A549 (cell line): ENCODE measurements at regions not wholly inside any gene's neighbourhood (a gene's known extent, or its start where the extent isn't known, plus 50 kb on each side); places are given as distances from the start of the nearest gene placed in this dataset.

Source experiments
- ATAC-seq, 2 experiments: fragments of 200-7000 bp in 1 of 2; fragments of >200 bp in 1 of 2; cut with Nextera tagmentation in 1 of 2; cut with Tn5 transposase in 1 of 2; 3 replicates each; pipeline versions ENCODE4 v1.8.0 to v1.9.1; 2018 to 2020; ENCODE audit warnings: mild to moderate bottlenecking in 1 of 2, moderate library complexity in 1 of 2
- CTCF ChIA-PET: fragments of 300-600 bp; sonication (Branson Sonifier 250); formaldehyde crosslinking; extraction: SDS; loops from one replicate; lab custom pipeline; 2021; ENCODE audit warnings: antibody characterized with exemption, inconsistent platforms; lab: Yijun Ruan, JAX
- POLR2A ChIA-PET: fragments of 350-600 bp; formaldehyde crosslinking; extraction: SDS; loops from one replicate; lab custom pipeline; 2021; ENCODE audit warnings: antibody characterized with exemption, inconsistent platforms; lab: Yijun Ruan, JAX
- DNase-seq, 2 experiments: peaks; one replicate each; pipeline versions ENCODE4 v3.0.0 to v3.0.0-alpha.2; 2011 to 2016; ENCODE audit warnings: low read depth in 1 of 2, low spot score in 1 of 2
- FAIRE-seq: peaks from 2 replicates; lab custom pipeline; 2011; peaks lifted over from hg19 to GRCh38; lab: Jason Lieb, UNC
- H3K27ac ChIP-seq, 2 experiments: fragments of >200 bp; sonication (Bioruptor Twin); formaldehyde crosslinking; 3 replicates each; pipeline ENCODE4 v1.5.1; 2016 to 2017
- H3K4me1 ChIP-seq: fragments of >200 bp; sonication (Bioruptor Twin); formaldehyde crosslinking; 3 replicates; pipeline ENCODE4 v1.6.1; 2016
- H3K4me2 ChIP-seq: fragments of >200 bp; sonication (Bioruptor Twin); formaldehyde crosslinking; 3 replicates; pipeline ENCODE4 v1.6.1; 2016
- H3K4me3 ChIP-seq: fragments of >200 bp; sonication (Bioruptor Twin); formaldehyde crosslinking; 3 replicates; pipeline ENCODE4 v1.5.1; 2016
- H3K9me3 ChIP-seq: fragments of >200 bp; sonication (Bioruptor Twin); formaldehyde crosslinking; 3 replicates; pipeline ENCODE4 v1.6.1; 2016
- CBX2 ChIP-seq: fragments of 200-600 bp; sonication (generic); IDR thresholded peaks from 2 replicates; pipeline ENCODE4 v1.6.1; 2016; ENCODE audit warnings: low read depth, mild to moderate bottlenecking, borderline replicate concordance
- CBX8 ChIP-seq: fragments of 200-600 bp; sonication (generic); IDR thresholded peaks from 2 replicates; pipeline ENCODE4 v1.6.1; 2016
- CEBPB ChIP-seq, 2 experiments: fragments of >200 bp in 1 of 2; sonication (Bioruptor Twin) in 1 of 2; formaldehyde crosslinking in 1 of 2; IDR thresholded peaks; 2 replicates each; pipeline ENCODE4 v1.6.1; 2012 to 2016
- CHD4 ChIP-seq: fragments of 200-600 bp; sonication (generic); IDR thresholded peaks from 2 replicates; pipeline ENCODE4 v1.6.1; 2016; ENCODE audit warnings: antibody characterized with exemption, mild to moderate bottlenecking, borderline replicate concordance
- EP300 ChIP-seq, 2 experiments: fragments of >200 bp; sonication (Bioruptor Twin); formaldehyde crosslinking; IDR thresholded peaks; 2 replicates in 1 of 2; 3 replicates in 1 of 2; pipeline ENCODE4 v1.6.1; 2016 to 2017
- ESRRA ChIP-seq: fragments of 150-350 bp; IDR thresholded peaks from 2 replicates; pipeline ENCODE4 v1.6.1; 2014; ENCODE audit warnings: mild to moderate bottlenecking, low read length, borderline replicate concordance
- FOSL2 ChIP-seq, 2 experiments: fragments of 450-650 bp in 1 of 2; fragments of >200 bp in 1 of 2; sonication (Bioruptor Twin) in 1 of 2; formaldehyde crosslinking; IDR thresholded peaks; 2 replicates each; pipeline versions ENCODE4 v1.5.0 to v1.6.1; 2016 to 2020; ENCODE audit warnings: mild to moderate bottlenecking in 1 of 2, moderate library complexity in 1 of 2
- FOXS1 ChIP-seq: fragments of 250-450 bp; sonication (Bioruptor Pico); IDR thresholded peaks from 2 replicates; pipeline ENCODE4 v1.5.0; 2020; ENCODE audit warnings: mild to moderate bottlenecking, moderate library complexity
- GATA3 ChIP-seq: IDR thresholded peaks from 2 replicates; pipeline ENCODE4 v1.6.1; 2012; ENCODE audit warnings: borderline replicate concordance
- HDAC2 ChIP-seq: fragments of 200-600 bp; sonication (generic); IDR thresholded peaks from 2 replicates; pipeline ENCODE4 v1.6.1; 2016
- HEYL ChIP-seq: fragments of 250-450 bp; sonication (Bioruptor Pico); IDR thresholded peaks from 2 replicates; pipeline ENCODE4 v1.8.0; 2021; ENCODE audit warnings: mild to moderate bottlenecking, moderate library complexity
- HMGXB4 ChIP-seq: fragments of 250-450 bp; sonication (Bioruptor Pico); IDR thresholded peaks from 2 replicates; pipeline ENCODE4 v1.5.0; 2021; ENCODE audit warnings: mild to moderate bottlenecking, moderate library complexity, borderline replicate concordance
- HOXA7 ChIP-seq: fragments of 250-450 bp; sonication (Bioruptor Pico); IDR thresholded peaks from 2 replicates; pipeline ENCODE4 v1.5.0; 2020; ENCODE audit warnings: mild to moderate bottlenecking, moderate library complexity
- NFE2L2 ChIP-seq: fragments of 150-350 bp; conservative IDR thresholded peaks from 2 replicates; pipeline ENCODE4 v1.6.1; 2014; ENCODE audit warnings: low read length
- NR3C1 ChIP-seq: fragments of >200 bp; sonication (Bioruptor Twin); formaldehyde crosslinking; IDR thresholded peaks from 3 replicates; pipeline ENCODE4 v1.6.1; 2017
- PHF8 ChIP-seq: fragments of 200-600 bp; sonication (generic); IDR thresholded peaks from 2 replicates; pipeline ENCODE4 v1.6.1; 2016; ENCODE audit warnings: low read depth, mild to moderate bottlenecking, antibody characterized with exemption, moderate library complexity, borderline replicate concordance
- POLR2AphosphoS2 ChIP-seq: conservative IDR thresholded peaks from 2 replicates; pipeline ENCODE4 v1.6.1; 2012; ENCODE audit warnings: low read length, improper control_type of control experiment, inconsistent platforms
- RARB ChIP-seq: fragments of 250-450 bp; sonication (Bioruptor Pico); IDR thresholded peaks from 2 replicates; pipeline ENCODE4 v1.8.0; 2021; ENCODE audit warnings: mild to moderate bottlenecking, moderate library complexity
- RFX5 ChIP-seq: fragments of 450-650 bp; IDR thresholded peaks from 2 replicates; pipeline ENCODE4 v1.7.1; 2014; ENCODE audit warnings: antibody characterized with exemption, mild to moderate bottlenecking, moderate library complexity
- RNF2 ChIP-seq: fragments of 200-600 bp; sonication (generic); IDR thresholded peaks from 2 replicates; pipeline ENCODE4 v1.6.1; 2016; ENCODE audit warnings: low read depth, mild to moderate bottlenecking, antibody characterized with exemption, moderate library complexity, borderline replicate concordance
- SMC3 ChIP-seq: fragments of >200 bp; sonication (Bioruptor Twin); formaldehyde crosslinking; IDR thresholded peaks from 3 replicates; pipeline ENCODE4 v1.6.1; 2018; ENCODE audit warnings: inconsistent platforms
- SREBF2 ChIP-seq: fragments of 450-650 bp; IDR thresholded peaks from 2 replicates; pipeline ENCODE4 v1.6.1; 2014; ENCODE audit warnings: mild to moderate bottlenecking, moderate library complexity
- TP53 ChIP-seq: fragments of 250-450 bp; sonication (Bioruptor Pico); IDR thresholded peaks from 2 replicates; pipeline ENCODE4 v1.5.0; 2021; ENCODE audit warnings: mild to moderate bottlenecking, moderate library complexity
- ZFP36 ChIP-seq: fragments of 450-650 bp; IDR thresholded peaks from 2 replicates; pipeline ENCODE4 v1.6.1; 2014; ENCODE audit warnings: borderline replicate concordance; ENCODE audit not compliant: partially characterized antibody
- ZNF302 ChIP-seq: fragments of 250-450 bp; sonication (Bioruptor Pico); IDR thresholded peaks from 2 replicates; pipeline ENCODE4 v1.9.0; 2021; ENCODE audit warnings: inconsistent platforms, mild to moderate bottlenecking, moderate library complexity
- WGBS: methylation state at CpG from one replicate; pipeline ENCODE4 v1.1.6; 2017; ENCODE audit errors: missing lambda C conversion rate; 5-methylcytosine and 5-hydroxymethylcytosine counted together
- TF ChIP-seq, protein P1 (sequence below): IDR thresholded peaks from 2 replicates; pipeline ENCODE4 v1.6.1; 2012
- TF ChIP-seq, protein P2 (sequence below): IDR thresholded peaks from 2 replicates; pipeline ENCODE4 v1.6.1; 2012

GRCh38 chr9:30120666-30121065 is 2263.8 kb upstream of the ACO1 start:
- ATAC-seq = no peak
- H3K4me3 ChIP-seq = no peak overlapping the region
- no peak for TF ChIP-seq CEBPB (IDR thresholded peaks at IDR 0.05)
- no peak for TF ChIP-seq ZFP36
- no peak for TF ChIP-seq FOXS1
- no peak for TF ChIP-seq TP53
- TF ChIP-seq FOSL2 (IDR thresholded peaks at IDR 0.05) = no peak
- no peak for TF ChIP-seq FOSL2 (CRISPR knock-in tag; IDR thresholded peaks at IDR 0.05)
- no peak for TF ChIP-seq CBX2
- no peak for TF ChIP-seq GATA3
- no peak for TF ChIP-seq RNF2
- TF ChIP-seq, protein P1, sequence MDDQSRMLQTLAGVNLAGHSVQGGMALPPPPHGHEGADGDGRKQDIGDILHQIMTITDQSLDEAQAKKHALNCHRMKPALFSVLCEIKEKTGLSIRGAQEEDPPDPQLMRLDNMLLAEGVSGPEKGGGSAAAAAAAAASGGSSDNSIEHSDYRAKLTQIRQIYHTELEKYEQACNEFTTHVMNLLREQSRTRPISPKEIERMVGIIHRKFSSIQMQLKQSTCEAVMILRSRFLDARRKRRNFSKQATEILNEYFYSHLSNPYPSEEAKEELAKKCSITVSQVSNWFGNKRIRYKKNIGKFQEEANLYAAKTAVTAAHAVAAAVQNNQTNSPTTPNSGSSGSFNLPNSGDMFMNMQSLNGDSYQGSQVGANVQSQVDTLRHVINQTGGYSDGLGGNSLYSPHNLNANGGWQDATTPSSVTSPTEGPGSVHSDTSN = no peak
- TF ChIP-seq RARB (CRISPR knock-in tag) = no peak
- no peak for TF ChIP-seq RFX5
- TF ChIP-seq, protein P2, sequence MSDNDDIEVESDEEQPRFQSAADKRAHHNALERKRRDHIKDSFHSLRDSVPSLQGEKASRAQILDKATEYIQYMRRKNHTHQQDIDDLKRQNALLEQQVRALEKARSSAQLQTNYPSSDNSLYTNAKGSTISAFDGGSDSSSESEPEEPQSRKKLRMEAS = no peak
- no peak for TF ChIP-seq POLR2AphosphoS2
- no peak for TF ChIP-seq HOXA7 (CRISPR knock-in tag)
- TF ChIP-seq CBX8 = no peak
- no peak for TF ChIP-seq HEYL (CRISPR knock-in tag)
- no peak for TF ChIP-seq HDAC2
- TF ChIP-seq PHF8 = no peak
- FAIRE-seq = no peak
- CTCF ChIA-PET = no interaction called here
- no peak overlapping the region for H3K27ac ChIP-seq
- POLR2A ChIA-PET = no interaction called here
- H3K4me2 ChIP-seq = no peak overlapping the region
- H3K4me1 ChIP-seq = no peaks in the 10 kb centered on the region
- no peaks in the 10 kb centered on the region for H3K9me3 ChIP-seq
- DNase-seq = peak in 1 of 2 experiments; percentile 38
- WGBS = under 1% methylated on average over 5 of the region's 5 CpGs

DNA sequence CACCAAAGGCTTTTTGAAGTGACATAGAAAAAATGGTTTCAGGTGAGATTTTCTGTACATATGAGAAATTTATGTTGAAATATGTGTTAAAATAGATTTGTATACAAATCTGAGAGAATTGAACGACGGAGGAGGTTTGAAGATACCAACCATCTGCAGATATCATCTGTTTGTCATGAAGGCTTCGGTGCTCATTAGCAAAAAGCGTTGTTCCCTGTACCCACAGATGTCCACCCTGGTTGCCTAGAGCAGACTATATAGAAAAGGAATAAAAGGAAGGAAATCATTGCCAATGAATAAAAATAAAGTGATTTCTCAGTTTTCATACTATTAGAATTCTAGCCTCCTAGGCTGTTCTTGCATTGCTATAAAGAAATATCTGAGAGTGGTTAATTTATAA is 2262.8 kb upstream of the ACO1 start:
- Histone ChIP-seq H3K4me1 (no peaks in the 10 kb centered on the region), H3K4me2 (no peak overlapping the region), H3K27ac (no peak overlapping the region), H3K4me3 (no peak overlapping the region), H3K9me3 (no peaks in the 10 kb centered on the region)
- CTCF ChIA-PET = no interaction called here
- ATAC-seq (no peak), FAIRE-seq (no peak), DNase-seq (no peak)
- WGBS = 24% methylated on average over 4 of the region's 4 CpGs
- POLR2A ChIA-PET = no interaction called here
- TF ChIP-seq ZNF302 (CRISPR knock-in tag) (no peak), EP300 (IDR thresholded peaks at IDR 0.05) (no peak)

- no peak overlapping the region for H3K4me2 ChIP-seq
- no peaks in the 10 kb centered on the region for H3K9me3 ChIP-seq
- H3K4me3 ChIP-seq = no peak overlapping the region
- H3K4me1 ChIP-seq = no peaks in the 10 kb centered on the region
- CTCF ChIA-PET = no interaction called here
- TF ChIP-seq NFE2L2 = no peak
- TF ChIP-seq, protein P1 = no peak
- TF ChIP-seq ZNF302 (CRISPR knock-in tag) = no peak
- TF ChIP-seq HOXA7 (CRISPR knock-in tag) = no peak
- no peak for TF ChIP-seq NR3C1
- TF ChIP-seq, protein P2 = no peak
- TF ChIP-seq HDAC2 = no peak
- TF ChIP-seq ESRRA = no peak
- no peak for TF ChIP-seq SREBF2
- no peak for TF ChIP-seq HEYL (CRISPR knock-in tag)
- no peak for TF ChIP-seq CHD4
- no peak for TF ChIP-seq SMC3
- no peak for TF ChIP-seq HMGXB4 (CRISPR knock-in tag)
- TF ChIP-seq, all 56 proteins: peak for 0
- FAIRE-seq (no peak), DNase-seq (no peak), ATAC-seq (no peak)
- no peak overlapping the region for H3K27ac ChIP-seq
- POLR2A ChIA-PET = no interaction called here
Measured at GRCh38 chr9:30125881-30126280, 2258.6 kb upstream of the ACO1 start.
